AG04450 (cell line): ENCODE measurements at regions not wholly inside any gene's neighbourhood (a gene's known extent, or its start where the extent isn't known, plus 50 kb on each side); places are given as distances from the start of the nearest gene placed in this dataset.

ENCODE experiments used
- CTCF ChIA-PET: fragments of 300-600, 350-600 bp; formaldehyde crosslinking; extraction: SDS; loops from one replicate; lab custom pipeline; 2022; ENCODE audit warnings: antibody characterized with exemption, inconsistent platforms; lab: Charles Lee
- POLR2A ChIA-PET: fragments of 350-600 bp; formaldehyde crosslinking; extraction: SDS; loops from one replicate; lab custom pipeline; 2021; ENCODE audit warnings: antibody characterized with exemption, inconsistent platforms; lab: Yijun Ruan, JAX
- DNase-seq: peaks from one replicate; pipeline ENCODE4 v3.0.0-alpha.2; 2011; ENCODE audit warnings: low read depth, low spot score
- H3K27ac ChIP-seq: one replicate; pipeline ENCODE4 v1.5.1; 2012; ENCODE audit warnings: low read depth, low read length, control low read depth
- H3K27me3 ChIP-seq: one replicate; pipeline ENCODE4 v1.6.0; 2012; ENCODE audit warnings: low read length; ENCODE audit not compliant: control insufficient read depth, insufficient read depth
- H3K4me3 ChIP-seq: 2 replicates; pipeline ENCODE4 v1.5.1; 2011; ENCODE audit warnings: mild to moderate bottlenecking, low read depth, low read length, control low read depth
- H3K9me3 ChIP-seq: 2 replicates; pipeline ENCODE4 v1.5.1; 2012; ENCODE audit warnings: low read length; ENCODE audit not compliant: control insufficient read depth, insufficient read depth
- TF ChIP-seq, protein P1 (sequence below): IDR thresholded peaks from 2 replicates; pipeline ENCODE4 v1.5.1; 2011; ENCODE audit warnings: low read depth, low read length, control low read depth, inconsistent platforms

DNA sequence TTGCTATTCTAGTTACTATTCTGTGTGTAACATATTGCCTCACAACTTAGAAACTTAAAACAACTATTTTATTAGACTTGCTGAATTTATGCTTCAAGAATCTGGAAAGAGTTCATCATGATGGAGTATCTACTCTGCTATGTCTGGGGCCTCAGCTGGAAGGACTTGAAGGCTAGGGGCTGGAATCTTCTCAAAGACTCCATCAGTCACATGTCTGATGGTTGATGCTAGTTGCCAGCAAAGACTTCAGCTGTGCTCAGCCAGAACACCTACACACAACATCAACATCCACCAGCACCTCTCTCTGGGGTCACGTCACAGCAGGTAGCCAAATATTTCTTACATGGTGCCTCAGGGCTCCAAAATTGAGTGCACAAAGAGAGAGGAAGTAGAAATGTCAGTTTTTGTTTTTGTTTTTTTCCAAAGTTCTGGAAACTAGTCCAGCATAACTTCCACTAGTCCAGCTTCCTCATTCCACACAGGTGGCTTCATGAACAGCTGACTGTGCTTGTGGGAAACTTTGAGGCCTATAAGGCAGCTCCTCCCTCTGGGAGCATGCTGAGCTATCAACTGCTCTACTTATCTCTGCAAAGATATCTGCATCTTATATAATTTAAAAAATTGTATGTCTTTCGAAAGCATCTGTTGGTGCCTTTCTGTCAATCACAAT, 325.4 kb upstream of the AGTR1 start:
- ChIA-PET CTCF (interaction anchor here (1.8 to 2.0 kb wide), 2 partner anchors 63 to 347 kb away, joined by 5 to 7 read pairs; no protein-coding TSS in a partner anchor), POLR2A (no interaction called here)
- H3K9me3 ChIP-seq: no peaks in the 10 kb centered on the region
- no peak for DNase-seq
- TF ChIP-seq, protein P1, sequence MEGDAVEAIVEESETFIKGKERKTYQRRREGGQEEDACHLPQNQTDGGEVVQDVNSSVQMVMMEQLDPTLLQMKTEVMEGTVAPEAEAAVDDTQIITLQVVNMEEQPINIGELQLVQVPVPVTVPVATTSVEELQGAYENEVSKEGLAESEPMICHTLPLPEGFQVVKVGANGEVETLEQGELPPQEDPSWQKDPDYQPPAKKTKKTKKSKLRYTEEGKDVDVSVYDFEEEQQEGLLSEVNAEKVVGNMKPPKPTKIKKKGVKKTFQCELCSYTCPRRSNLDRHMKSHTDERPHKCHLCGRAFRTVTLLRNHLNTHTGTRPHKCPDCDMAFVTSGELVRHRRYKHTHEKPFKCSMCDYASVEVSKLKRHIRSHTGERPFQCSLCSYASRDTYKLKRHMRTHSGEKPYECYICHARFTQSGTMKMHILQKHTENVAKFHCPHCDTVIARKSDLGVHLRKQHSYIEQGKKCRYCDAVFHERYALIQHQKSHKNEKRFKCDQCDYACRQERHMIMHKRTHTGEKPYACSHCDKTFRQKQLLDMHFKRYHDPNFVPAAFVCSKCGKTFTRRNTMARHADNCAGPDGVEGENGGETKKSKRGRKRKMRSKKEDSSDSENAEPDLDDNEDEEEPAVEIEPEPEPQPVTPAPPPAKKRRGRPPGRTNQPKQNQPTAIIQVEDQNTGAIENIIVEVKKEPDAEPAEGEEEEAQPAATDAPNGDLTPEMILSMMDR: no peak
- no peaks in the 10 kb centered on the region for H3K27me3 ChIP-seq
- H3K27ac ChIP-seq: no peak overlapping the region
- H3K4me3 ChIP-seq: no peak overlapping the region

DNA sequence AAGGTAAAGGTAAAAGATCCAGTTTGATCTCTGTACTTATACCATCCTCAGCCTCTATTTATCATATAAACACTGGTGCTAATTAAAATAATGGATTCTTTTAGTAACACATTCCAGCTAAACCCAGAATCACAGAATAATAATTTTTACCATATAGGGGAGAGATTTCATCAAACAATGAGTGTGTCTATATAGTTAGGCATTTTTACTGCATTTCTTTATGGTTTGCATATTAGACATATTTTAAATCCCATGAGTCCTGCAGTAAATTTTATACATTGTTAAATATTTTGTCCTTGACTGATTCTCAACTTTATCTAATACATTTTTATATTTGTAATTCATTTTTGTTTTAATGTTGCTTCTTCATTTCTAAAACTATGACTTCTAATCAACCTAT, 323.7 kb upstream of the AGTR1 start:
- DNase-seq: no peak
- H3K27ac ChIP-seq: no peak overlapping the region
- ChIA-PET CTCF (interaction anchor here (1.8 to 2.0 kb wide), 2 partner anchors 65 to 345 kb away, joined by 5 to 7 read pairs; no protein-coding TSS in a partner anchor), POLR2A (no interaction called here)
- TF ChIP-seq, protein P1: no peak
- H3K27me3 ChIP-seq: no peaks in the 10 kb centered on the region
- H3K4me3 ChIP-seq: no peak overlapping the region
- no peaks in the 10 kb centered on the region for H3K9me3 ChIP-seq

DNA sequence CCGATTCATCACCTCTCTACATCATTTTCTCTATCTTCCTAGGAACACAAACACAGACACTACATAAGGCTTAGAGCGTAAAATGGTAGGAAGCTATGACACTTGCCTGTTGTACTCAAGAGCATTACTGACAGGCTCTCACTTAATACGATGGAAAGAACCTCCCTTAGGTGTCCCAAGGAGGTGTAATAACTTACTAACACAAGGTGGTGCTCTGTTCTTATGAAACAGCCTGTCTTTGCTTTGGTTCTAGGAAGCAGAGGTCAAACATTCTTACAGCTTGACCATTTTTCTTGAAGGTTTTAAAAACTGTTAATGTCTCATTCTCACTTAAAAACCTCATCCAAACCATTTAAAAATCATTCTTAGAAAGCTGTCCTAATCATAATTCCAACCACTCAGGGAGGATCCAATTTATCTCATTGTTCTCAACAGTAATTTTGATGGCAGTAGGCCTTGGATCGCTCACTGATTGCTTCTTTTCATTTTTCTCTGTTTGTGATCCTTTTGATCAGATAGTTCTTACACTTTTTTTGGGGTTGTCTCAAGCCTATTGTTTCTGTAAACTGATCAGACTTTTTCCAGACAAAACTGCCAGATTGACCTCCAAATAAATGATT, 317.8 kb upstream of the AGTR1 start:
- CTCF ChIA-PET: interaction anchor here (0.6 to 3.5 kb wide), 24 partner anchors 10 to 571 kb away, joined by 3 to 54 read pairs (median 4); no protein-coding TSS in a partner anchor
- POLR2A ChIA-PET: no interaction called here

DNA sequence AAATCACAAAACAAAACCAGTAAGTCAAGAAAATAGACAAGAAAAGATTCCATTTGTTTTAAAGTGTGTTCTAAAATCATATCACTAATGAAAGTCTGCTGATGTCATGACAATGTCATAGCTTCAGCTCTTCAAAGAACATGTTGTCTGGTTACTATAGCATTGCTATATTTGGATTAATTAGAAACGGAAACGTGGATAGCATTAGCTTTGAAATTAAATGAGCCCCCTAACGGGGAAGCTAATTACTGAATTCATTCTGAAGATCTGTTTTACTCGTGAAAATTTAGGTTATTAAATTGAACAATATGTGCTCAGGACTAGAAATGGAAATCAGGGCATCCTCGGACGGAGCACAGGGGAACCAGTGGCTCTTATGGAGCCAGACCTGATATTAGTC, 316.7 kb upstream of the AGTR1 start:
- Histone ChIP-seq H3K4me3 (no peak overlapping the region), H3K27me3 (no peaks in the 10 kb centered on the region), H3K9me3 (no peaks in the 10 kb centered on the region), H3K27ac (no peak overlapping the region)
- DNase-seq: no peak
- TF ChIP-seq, protein P1: no peak
- ChIA-PET POLR2A (no interaction called here), CTCF (interaction anchor here (1.1 to 3.5 kb wide), 13 partner anchors 12 to 567 kb away, joined by 3 to 54 read pairs (median 4); no protein-coding TSS in a partner anchor)

More for the DNA sequence above, 317.8 kb upstream of the AGTR1 start:
- Histone ChIP-seq H3K9me3 (no peaks in the 10 kb centered on the region), H3K27ac (no peak overlapping the region), H3K27me3 (no peaks in the 10 kb centered on the region), H3K4me3 (no peak overlapping the region)
- TF ChIP-seq, protein P1: peak; percentile 65
- DNase-seq: peak; percentile 23

DNA sequence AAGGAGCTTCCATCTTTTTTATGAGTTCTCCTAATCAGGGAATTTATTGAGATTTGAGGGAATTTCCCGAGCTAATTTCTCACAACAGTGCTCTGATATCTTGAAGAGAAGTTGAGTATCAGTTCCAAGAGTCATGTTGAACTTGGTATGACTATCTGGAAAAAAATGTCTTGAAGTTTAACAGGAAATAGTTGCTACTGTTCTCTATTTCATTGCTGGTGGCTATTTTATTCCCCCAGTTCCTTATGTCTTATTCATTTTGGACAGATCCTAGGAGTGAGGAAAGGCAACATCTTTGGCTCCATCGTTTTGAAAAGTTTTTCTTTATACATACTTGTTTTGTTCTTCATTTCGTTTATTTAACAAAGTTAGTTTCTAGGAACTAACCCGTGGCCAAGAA, 307.8 kb upstream of the AGTR1 start:
- POLR2A ChIA-PET: no interaction called here
- Histone ChIP-seq H3K9me3 (no peaks in the 10 kb centered on the region), H3K27me3 (no peaks in the 10 kb centered on the region), H3K4me3 (no peak overlapping the region), H3K27ac (no peak overlapping the region)
- CTCF ChIA-PET: interaction anchor here (0.6 to 1.8 kb wide), 3 partner anchors 10 to 80 kb away, joined by 3 to 5 read pairs (median 3); no protein-coding TSS in a partner anchor
- no peak for DNase-seq
- TF ChIP-seq, protein P1: no peak
